ENCODE measurements at regions not wholly inside any gene's neighbourhood (a gene's known extent, or its start where the extent isn't known, plus 50 kb on each side); places are given as distances from the start of the nearest gene placed in this dataset.
"Not testable (repeated sequence)": the region's sequence is repeated elsewhere in the genome, so short reads cannot be mapped to it uniquely, and the experiment has no call there.

- DNase-seq, result not testable (repeated sequence)
These were observed 101.0 kb upstream of the HMX1 start for GRCh38 chr4:8972635-8973034.

DNA sequence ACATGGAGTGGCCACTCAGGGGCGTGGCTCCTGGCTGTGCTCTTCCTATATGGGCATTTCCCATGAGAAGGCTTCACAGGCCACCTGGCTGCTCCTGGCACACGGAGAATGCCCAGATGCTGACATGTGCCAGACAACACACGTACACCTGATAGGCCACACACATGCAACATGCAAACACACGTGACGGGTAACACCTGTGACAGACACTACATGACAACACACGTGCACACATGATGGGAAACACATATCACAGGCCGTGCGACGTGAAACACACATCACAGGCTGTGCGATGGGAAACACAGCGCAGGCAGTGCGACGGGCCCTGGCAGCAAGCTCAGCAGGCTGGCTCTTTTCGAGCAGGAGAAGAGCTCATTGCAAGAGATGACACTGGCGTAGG lies 94.3 kb upstream of the HMX1 start:
- DNase-seq, result not testable (repeated sequence)

DNA sequence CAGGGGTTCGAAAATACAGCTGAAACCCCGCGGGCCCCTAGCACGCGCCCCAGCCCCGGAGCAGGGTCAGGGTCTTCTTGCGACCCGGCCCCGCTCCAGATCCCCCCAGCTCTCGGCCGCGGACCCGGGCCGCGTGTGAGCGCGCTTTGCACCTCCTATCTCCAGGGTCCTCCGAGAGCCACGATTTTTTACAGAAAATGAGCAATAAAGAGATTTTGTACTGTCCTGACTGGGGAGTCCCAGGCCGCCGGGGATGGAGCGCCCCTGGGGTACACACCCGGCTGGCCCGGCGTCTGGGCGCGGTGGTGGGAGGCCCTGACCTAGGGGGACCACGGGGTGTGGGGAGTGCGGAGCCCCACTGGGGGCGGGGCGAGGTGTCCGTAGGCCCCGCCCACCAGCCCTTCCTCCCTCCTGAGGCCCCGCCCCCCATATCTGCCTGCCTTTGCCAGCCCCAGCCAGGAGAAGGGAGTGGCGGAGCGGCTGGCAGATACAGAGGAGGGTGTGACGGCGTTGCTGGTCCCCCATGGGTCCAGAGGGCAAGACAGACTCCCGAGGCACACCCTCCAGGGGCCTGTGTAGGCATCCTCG lies 92.7 kb upstream of the HMX1 start:
- DNase-seq, result peak; percentile 20

DNA sequence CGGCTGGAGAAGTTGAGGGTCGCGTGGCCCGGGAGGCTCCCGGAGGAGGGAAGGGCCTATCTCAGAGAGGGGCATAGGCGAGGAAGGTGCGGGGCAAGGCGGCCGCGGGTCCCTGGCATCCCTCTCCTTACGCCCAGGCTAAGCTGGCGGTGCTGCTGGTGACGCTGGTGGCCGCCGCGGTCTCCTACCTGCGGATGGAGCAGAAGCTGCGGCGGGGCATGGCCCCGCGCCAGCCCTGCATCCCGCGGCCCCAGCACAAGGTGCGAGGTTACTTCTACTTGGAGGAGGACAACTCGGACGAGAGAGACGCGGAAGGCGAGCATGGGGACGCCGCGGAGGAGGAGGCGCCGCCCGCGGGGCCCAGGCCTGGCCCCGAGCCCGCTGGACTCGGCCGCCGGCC lies 91.9 kb upstream of the HMX1 start:
- not testable (repeated sequence) for DNase-seq

GRCh38 chr4:8961343-8961742 lies 89.7 kb upstream of the HMX1 start:
- peak; percentile 47 for DNase-seq

DNA sequence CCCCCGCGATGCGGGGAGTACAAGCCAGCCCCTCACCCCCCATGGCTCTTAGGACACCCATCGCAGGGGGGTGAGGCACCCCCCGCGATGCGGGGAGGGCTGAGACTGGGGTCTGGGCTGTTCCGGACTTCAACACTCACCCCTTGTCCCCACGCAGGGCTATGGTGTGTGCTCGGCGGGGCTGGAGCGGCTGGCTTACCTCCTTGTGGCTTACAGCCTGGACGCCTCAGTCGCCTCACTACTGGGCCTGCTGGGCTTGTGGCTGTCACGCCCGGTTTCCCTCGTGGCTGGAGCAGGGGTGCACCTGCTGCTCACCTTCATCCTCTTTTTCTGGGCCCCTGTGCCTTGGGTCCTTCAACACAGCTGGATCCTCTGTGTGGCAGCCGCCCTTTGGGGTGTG lies 87.8 kb upstream of the HMX1 start:
- not testable (repeated sequence) for DNase-seq

DNA sequence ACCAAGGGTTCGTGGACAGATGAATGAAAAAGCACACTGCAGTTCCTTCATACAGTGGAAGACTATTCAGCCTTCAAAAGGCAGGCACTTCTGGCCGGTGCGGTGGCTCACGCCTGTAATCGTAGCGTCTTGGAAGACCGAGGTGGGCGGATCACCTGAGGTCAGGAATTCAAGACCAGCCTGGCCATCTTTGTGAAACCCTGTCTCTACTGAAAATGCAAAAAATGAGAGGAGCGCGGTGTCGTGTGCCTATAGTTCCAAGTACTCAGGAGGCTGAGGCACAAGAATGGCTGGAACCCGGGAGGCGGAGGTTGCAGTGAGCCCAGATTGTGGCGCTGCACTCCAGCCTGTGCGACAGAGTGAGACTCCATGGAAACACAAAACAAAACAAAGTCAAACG lies 82.4 kb upstream of the HMX1 start:
- not testable (repeated sequence) for DNase-seq

GRCh38 chr4:8952791-8953190 lies 81.2 kb upstream of the HMX1 start:
- not testable (repeated sequence) for DNase-seq

DNA sequence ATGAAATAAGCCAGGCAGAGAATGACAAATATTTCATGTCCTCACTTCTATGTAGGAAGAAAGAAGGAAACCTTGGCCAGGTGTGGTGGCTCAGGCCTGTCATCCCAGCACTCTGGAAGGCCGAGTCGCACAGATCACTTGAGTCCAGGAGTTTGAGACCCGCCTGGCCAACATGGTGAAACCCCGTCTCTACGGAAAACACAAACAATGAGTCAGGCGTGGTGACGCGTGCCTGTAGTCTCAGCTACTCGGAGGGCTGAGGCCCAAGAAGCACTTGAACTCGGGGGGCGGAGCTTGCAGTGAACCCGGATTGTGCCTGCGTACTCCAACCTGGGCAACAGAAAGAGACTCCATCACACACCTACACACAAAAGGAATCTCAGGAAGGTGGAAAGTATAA lies 80.5 kb upstream of the HMX1 start:
- DNase-seq, result not testable (repeated sequence)

- DNase-seq, result not testable (repeated sequence)
These were observed 73.9 kb upstream of the HMX1 start for GRCh38 chr4:8945506-8945905.

DNA sequence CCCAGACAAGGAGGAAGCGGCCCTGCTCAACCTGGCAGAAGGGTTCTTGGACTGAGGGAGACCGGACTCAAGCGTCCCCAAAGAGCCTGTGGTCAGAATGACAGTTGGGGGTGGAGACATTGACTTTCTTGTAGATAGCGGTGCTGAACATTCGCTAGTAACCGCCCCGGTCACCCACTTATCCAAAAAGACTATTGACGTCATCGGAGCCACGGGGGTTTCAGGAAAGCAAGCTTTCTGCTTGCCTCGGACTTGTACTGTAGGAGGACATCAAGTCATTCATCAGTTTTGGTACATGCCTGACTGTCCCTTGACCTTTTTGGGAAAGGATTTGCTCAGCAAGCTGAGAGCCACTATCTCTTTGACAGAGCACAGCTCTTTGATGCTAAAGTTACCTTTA lies 71.7 kb upstream of the HMX1 start:
- DNase-seq, result not testable (repeated sequence)

DNA sequence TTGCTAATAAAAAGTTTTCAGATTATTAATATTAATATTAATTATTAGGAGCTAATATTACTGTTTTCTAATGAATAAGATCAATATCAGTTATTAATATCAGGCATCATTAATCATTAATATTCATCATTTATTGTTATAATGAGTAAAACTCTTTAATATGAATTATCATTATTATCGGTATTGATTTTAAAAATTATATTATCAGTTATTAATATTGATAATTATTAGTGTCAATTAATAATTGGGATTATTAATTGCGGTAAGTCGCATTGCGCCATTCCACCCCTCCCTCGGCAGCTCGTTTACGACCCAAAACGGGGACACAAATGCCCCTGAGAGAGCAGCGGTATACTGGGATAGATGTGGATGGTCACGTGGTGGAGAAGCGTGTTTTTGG lies 70.4 kb upstream of the HMX1 start:
- not testable (repeated sequence) for DNase-seq

DNA sequence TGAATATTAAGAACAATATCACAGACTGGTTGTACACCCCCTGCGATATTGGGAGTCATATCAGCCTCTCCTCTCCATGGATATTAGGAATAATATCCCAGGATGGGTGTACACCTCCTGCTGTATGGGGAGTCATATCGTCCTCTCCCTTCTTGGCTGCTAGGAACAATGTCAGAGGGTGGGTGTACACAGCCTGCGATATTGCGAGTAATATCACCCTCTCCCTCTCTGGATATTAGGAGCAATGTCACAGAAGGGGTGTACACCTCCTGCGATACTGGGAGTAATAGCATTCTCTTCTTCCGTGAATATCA lies 69.8 kb upstream of the HMX1 start:
- DNase-seq, result not testable (repeated sequence)

DNA sequence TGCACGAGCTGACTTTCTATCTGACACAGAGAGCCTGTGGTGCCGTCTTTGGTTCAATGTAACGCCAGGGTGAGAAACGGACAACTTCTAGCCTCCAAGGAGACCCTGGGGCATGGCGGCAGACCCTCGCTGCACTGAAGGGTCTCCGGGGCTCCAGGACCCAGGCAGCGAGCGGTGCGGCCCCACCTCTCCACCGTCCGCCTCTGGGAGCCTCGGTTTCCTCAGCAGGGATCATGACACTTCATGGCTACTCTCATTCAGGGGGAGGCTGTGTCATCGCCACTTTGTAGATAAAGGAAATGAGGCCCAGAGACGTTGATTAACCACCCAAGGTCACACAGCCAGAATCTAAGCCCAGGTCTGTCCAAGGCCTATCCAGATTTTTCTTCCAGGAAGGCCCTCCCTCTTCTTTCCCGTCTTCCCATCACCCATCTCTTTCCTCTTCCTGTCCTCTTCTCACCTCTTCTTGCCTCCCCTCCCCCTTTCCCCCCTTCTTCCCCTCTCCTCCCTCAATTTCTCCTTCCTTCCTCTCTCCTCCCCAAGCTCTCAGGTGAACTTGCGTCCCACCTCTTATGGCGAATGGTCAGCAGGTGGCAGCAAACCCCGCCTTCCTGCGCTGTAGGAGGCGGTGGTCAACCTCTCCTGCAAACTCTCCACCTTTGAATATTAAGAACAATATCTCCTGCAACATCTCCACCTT lies 69.3 kb upstream of the HMX1 start:
- DNase-seq, result no peak

GRCh38 chr4:8939840-8940742 lies 68.5 kb upstream of the HMX1 start:
- DNase-seq, result no peak

DNA sequence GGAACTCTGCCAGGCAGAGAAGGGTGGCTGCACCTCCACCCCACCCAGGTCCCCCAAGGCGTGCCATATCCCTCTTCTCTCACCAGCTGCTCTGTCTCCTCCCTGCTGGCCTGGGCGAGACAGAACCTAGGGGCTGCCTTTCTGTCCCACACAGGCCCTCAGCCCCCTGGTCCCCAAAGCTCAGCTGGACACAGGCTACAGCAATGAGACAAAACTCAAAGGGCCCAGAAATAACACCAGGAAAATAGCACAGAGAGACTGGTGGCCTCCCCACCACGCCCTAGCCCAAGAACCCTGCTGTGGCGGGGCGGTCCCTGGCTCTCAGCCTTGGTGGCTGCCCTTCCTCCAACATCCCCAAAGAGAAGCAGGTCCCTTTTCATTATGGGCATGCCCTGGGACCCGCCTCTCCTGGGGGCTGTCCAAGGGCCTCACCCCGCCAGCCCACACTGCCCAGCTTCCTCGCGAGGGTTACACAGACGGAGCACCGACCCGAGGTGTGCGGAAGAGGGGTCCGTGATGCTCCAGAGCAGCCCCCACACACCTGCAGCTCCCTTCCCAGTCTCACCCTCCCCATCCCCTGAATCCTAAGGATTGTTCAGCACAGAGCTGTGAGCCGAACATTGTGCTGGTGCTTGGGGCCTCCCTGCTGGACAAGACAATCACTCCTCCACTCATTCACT lies 67.7 kb upstream of the HMX1 start:
- no peak for DNase-seq

- DNase-seq, result no peak
These were observed 67.0 kb upstream of the HMX1 start for GRCh38 chr4:8938623-8939022.

- DNase-seq, result no peak
These were observed 66.5 kb upstream of the HMX1 start for GRCh38 chr4:8938137-8938536.

- no peak for DNase-seq
These were observed 61.2 kb upstream of the HMX1 start for GRCh38 chr4:8932884-8933283.

- no peak for DNase-seq
These were observed 56.4 kb upstream of the HMX1 start for GRCh38 chr4:8928074-8928473.

- no peak for DNase-seq
These were observed 50.8 kb upstream of the HMX1 start for GRCh38 chr4:8922481-8922880.

DNA sequence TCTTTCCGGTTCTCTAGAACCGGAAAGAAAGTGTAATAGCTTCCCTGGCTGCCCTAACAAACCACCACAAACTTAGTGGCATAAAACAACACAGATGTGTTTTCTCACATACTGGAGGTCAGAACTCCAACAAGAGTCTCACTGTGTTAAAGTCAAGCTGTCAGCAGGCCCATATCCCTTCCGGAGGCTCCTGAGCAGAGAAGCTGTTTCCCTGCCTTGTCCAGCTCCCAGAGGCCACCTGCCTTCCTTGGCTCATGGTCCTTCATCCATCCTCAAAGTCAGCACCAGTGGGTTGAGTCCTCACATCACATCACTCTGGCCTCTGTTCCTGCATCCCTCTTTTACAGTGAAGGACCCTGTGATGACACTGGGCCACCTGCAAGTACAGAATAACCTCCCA lies 49.8 kb upstream of the HMX1 start:
- no peak for DNase-seq
